Upper lobe of left lung (tissue), 6 donors: ENCODE measurements at regions not wholly inside any gene's neighbourhood (a gene's known extent, or its start where the extent isn't known, plus 50 kb on each side); places are given as distances from the start of the nearest gene placed in this dataset.
A peak's percentile ranks its signal among the peaks of the same experiment; 100 is the strongest.

Experiments
- ATAC-seq, 2 donors: fragments of 200-7000 bp; cut with Tn5 transposase; one replicate each; pipeline ENCODE4 v1.9.1; 2022; ENCODE audit warnings: mild to moderate bottlenecking in 2 of 2, moderate library complexity in 2 of 2; ENCODE audit not compliant: low FRiP score in 2 of 2
- DNase-seq, 2 donors: peaks; one replicate each; pipeline ENCODE4 v3.0.0-alpha.2; 2019 to 2020
- H3K27ac ChIP-seq, 4 donors: fragments of 200-600 bp; sonication (generic); one replicate each; pipeline ENCODE4 v1.5.1; 2016 to 2019
- H3K27me3 ChIP-seq, 4 donors: fragments of 200-600 bp; sonication (generic); one replicate each; pipeline ENCODE4 v1.5.1; 2017 to 2019
- H3K36me3 ChIP-seq, 4 donors: fragments of 200-600 bp; sonication (generic); one replicate each; pipeline ENCODE4 v1.5.1; 2016 to 2019
- H3K4me1 ChIP-seq, 4 donors: fragments of 200-600 bp; sonication (generic); one replicate each; pipeline ENCODE4 v1.5.1; 2018 to 2019
- H3K4me3 ChIP-seq, 4 donors: fragments of 200-600 bp; sonication (generic); one replicate each; pipeline ENCODE4 v1.5.1; 2017 to 2019; ENCODE audit warnings: mild to moderate bottlenecking in 2 of 4, moderate library complexity in 1 of 4
- H3K9me3 ChIP-seq, 4 donors: fragments of 200-600 bp; sonication (generic); one replicate each; pipeline ENCODE4 v1.5.1; 2018 to 2019
- EP300 ChIP-seq, 4 donors: sonication (generic); formaldehyde crosslinking; IDR thresholded peaks; one replicate each; pipeline ENCODE4 v1.5.1; 2017; ENCODE audit warnings: antibody characterized with exemption in 4 of 4, control low read depth in 2 of 4
- POLR2A ChIP-seq, 4 donors: fragments of 450-650 bp; IDR thresholded peaks; one replicate each; pipeline ENCODE4 v1.5.1; 2016 to 2017; ENCODE audit warnings: antibody characterized with exemption in 4 of 4, mild to moderate bottlenecking in 2 of 4
- POLR2AphosphoS5 ChIP-seq, 2 donors: sonication (generic); formaldehyde crosslinking; IDR thresholded peaks; one replicate each; pipeline ENCODE4 v1.5.1; 2017; ENCODE audit warnings: antibody characterized with exemption in 2 of 2
- WGBS, 2 donors: methylation state at CpG; one replicate each; pipeline ENCODE4 v1.1.5; 2017 to 2018; 5-methylcytosine and 5-hydroxymethylcytosine counted together
- TF ChIP-seq, protein P1 (sequence below), 6 experiments: fragments of 450-650 bp in 4 of 6; fragments of 200-600 bp in 2 of 6; sonication (generic) in 2 of 6; IDR thresholded peaks; one replicate each; pipeline ENCODE4 v1.5.1; 2016 to 2019; ENCODE audit warnings: antibody characterized with exemption in 6 of 6
- donor health status: DM: no; HTN: no; CAD: no; lungs with moderate emphysema.
- donor health status: DM: no; HTN: yes; CAD: no; lungs with severe emphysema.

DNA sequence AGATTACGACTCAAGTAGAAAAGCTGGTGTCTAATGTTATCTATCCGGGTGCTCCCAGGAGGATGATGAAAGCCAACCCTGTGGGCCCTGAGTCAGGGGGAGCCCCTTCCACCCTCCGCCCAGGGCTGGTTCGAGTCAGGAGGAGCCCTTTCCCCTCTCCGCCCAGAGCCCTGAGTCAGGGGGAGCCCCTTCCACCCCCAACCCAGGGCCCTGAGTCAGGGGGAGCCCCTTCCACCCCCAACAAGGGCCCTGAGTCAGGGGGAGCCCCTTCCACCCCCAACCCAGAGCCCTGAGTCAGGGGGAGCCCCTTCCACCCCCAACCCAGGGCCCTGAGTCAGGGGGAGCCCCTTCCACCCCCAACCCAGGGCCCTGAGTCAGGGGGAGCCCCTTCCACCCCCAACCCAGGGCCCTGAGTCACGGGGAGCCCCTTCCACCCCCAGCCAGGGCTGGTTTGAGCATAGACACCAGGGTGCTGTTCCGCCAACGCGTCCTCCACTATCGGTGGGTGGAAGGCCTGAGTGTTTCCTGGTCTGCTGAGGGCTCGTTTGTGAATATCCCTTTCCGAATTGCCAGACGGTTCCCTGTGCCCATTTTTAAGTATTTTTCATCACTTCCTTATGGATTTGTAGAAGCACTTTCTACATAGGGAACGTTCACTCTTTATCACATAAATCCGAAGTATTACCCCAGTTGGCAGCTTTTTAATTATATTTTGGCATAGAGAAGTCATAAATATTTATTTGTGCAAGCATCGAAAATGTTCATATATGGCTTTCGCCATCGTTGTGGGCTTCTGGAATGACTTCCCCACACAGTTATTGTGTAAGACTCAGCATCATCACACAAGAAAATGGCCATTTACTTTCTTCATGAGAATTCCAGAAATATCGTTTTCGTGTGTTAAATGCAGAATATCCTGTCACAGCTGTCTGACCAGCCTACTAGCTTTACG lies 380.6 kb downstream of the BRD1 start:
- Histone ChIP-seq H3K27ac (no peak overlapping the region), H3K27me3 (peaks cover 0 to 6% (median 2%) of the 10 kb centered on the region in 4 donors), H3K4me3 (no peak overlapping the region), H3K4me1 (peaks cover 0 to 7% (median 0%) of the 10 kb centered on the region in 4 donors), H3K36me3 (no peaks in the 10 kb centered on the region), H3K9me3 (no peaks in the 10 kb centered on the region)
- peak in 1 of 2 donors; percentile 33 for DNase-seq
- TF ChIP-seq POLR2AphosphoS5 (IDR thresholded peaks at IDR 0.05) (no peak), EP300 (IDR thresholded peaks at IDR 0.05) (no peak), POLR2A (IDR thresholded peaks at IDR 0.05) (no peak)
- TF ChIP-seq, protein P1, sequence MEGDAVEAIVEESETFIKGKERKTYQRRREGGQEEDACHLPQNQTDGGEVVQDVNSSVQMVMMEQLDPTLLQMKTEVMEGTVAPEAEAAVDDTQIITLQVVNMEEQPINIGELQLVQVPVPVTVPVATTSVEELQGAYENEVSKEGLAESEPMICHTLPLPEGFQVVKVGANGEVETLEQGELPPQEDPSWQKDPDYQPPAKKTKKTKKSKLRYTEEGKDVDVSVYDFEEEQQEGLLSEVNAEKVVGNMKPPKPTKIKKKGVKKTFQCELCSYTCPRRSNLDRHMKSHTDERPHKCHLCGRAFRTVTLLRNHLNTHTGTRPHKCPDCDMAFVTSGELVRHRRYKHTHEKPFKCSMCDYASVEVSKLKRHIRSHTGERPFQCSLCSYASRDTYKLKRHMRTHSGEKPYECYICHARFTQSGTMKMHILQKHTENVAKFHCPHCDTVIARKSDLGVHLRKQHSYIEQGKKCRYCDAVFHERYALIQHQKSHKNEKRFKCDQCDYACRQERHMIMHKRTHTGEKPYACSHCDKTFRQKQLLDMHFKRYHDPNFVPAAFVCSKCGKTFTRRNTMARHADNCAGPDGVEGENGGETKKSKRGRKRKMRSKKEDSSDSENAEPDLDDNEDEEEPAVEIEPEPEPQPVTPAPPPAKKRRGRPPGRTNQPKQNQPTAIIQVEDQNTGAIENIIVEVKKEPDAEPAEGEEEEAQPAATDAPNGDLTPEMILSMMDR (IDR thresholded peaks at IDR 0.05): no peak
- 67 to 76% methylated on average over 18 to 21 of the region's 21 CpGs for WGBS, 2 donors
- ATAC-seq: no peak

DNA sequence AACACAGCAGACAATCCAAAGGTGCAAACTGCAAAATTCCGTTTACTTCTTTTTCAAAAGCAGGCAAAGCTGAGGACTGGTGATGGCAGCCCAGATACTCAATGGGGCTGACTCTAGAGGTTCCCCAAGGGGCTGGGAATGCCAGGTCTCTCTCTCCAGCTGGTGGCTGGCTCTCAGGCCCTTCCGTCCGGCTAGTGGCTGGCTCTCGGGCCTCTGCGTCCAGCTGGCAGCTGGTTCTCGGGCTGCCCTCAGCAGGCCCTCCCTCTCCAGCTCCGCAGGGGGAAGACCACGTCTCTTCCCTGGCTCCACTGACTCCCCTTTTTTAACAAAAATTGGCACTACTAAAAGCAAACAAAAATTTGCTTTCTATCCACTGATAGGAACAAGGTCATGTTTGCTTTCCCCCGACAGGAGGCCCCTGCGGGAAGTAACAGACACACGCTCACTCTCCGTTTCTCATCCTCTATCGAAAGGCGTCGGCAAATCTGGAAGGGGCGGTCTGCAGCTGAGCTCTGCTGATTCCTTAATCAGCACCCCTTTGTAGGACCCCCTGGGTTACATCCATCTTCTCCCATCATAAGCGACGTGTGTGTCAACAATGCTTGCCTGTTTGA lies 381.4 kb downstream of the BRD1 start:
- no peak overlapping the region for H3K4me3 ChIP-seq
- DNase-seq: peak in 1 of 2 donors; percentile 49
- no peak for TF ChIP-seq POLR2A (IDR thresholded peaks at IDR 0.05)
- no peak for TF ChIP-seq POLR2AphosphoS5 (IDR thresholded peaks at IDR 0.05)
- TF ChIP-seq EP300 (IDR thresholded peaks at IDR 0.05): no peak
- TF ChIP-seq, protein P1 (IDR thresholded peaks at IDR 0.05): no peak

DNA sequence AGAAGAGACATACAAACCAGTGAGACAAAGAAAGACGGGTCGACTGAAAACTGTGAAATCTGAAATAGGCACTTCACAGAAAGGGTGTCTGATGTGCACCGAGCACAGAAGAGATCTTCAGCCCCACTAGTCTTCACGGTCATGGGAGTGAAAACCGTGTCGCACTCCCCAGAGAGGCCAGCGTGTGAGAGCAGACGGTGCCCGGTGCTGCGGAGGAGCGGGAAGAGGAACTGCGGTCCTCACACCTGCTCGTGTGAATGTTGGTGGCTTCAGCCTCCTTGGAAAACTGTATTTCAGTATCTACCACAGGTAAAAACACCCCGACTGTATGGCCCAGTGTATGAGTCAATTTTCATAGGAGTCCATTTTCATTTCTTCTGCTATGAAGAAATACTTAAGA lies 382.9 kb downstream of the BRD1 start:
- Histone ChIP-seq H3K27me3 (peaks cover 0 to 4% (median 2%) of the 10 kb centered on the region in 4 donors), H3K36me3 (no peaks in the 10 kb centered on the region), H3K27ac (no peak overlapping the region), H3K9me3 (no peaks in the 10 kb centered on the region), H3K4me3 (no peak overlapping the region), H3K4me1 (no peaks in the 10 kb centered on the region)
- ATAC-seq (no peak), DNase-seq (no peak)
- no peak for TF ChIP-seq POLR2AphosphoS5 (IDR thresholded peaks at IDR 0.05)
- TF ChIP-seq, protein P1 (IDR thresholded peaks at IDR 0.05): no peak
- TF ChIP-seq POLR2A (IDR thresholded peaks at IDR 0.05): no peak
- no peak for TF ChIP-seq EP300 (IDR thresholded peaks at IDR 0.05)
- 89% methylated on average over 14 of the region's 14 CpGs for WGBS, 2 donors

More for the DNA sequence above, 381.4 kb downstream of the BRD1 start:
- H3K9me3 ChIP-seq: no peaks in the 10 kb centered on the region
- H3K36me3 ChIP-seq: no peaks in the 10 kb centered on the region
- H3K27ac ChIP-seq: no peak overlapping the region
- no peak for ATAC-seq
- H3K27me3 ChIP-seq: peaks cover 0 to 6% (median 2%) of the 10 kb centered on the region in 4 donors
- 69 to 72% methylated on average over 11 to 15 of the region's 18 CpGs for WGBS, 2 donors
- peaks cover 0 to 7% (median 0%) of the 10 kb centered on the region in 4 donors for H3K4me1 ChIP-seq

DNA sequence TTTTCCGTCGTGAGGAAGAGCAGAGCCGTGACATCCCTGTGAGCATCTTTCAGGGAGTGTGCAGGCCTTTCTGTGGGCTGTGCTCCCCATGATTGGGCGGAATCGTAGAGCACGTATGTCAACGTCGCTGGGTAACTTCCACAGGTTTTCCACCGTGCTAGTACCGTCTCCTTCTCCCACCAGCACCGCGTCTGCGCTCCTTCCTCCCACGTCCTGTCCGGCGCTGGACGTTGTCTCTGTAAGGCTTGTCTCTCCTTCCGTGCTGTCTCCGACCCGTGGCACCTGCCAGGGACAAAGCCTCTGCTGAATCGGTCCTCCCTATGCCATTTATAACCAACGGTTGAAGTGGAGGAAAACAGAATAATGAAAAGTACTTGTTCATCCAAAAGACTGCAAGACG lies 386.7 kb downstream of the BRD1 start:
- 93 to 95% methylated on average over 23 of the region's 23 CpGs for WGBS, 2 donors
- no peak for DNase-seq
- H3K27ac ChIP-seq: no peak overlapping the region
- no peak overlapping the region for H3K4me3 ChIP-seq
- no peaks in the 10 kb centered on the region for H3K27me3 ChIP-seq
- no peaks in the 10 kb centered on the region for H3K9me3 ChIP-seq
- H3K4me1 ChIP-seq: no peaks in the 10 kb centered on the region
- no peak for ATAC-seq
- TF ChIP-seq EP300 (IDR thresholded peaks at IDR 0.05) (no peak), POLR2AphosphoS5 (IDR thresholded peaks at IDR 0.05) (no peak), POLR2A (IDR thresholded peaks at IDR 0.05) (no peak)
- TF ChIP-seq, protein P1 (IDR thresholded peaks at IDR 0.05): no peak
- H3K36me3 ChIP-seq: no peaks in the 10 kb centered on the region
